Retinal pigment epithelial cell (primary cell): ENCODE measurements at regions not wholly inside any gene's neighbourhood (a gene's known extent, or its start where the extent isn't known, plus 50 kb on each side); places are given as distances from the start of the nearest gene placed in this dataset.

Experiments used
- DNase-seq: peaks from one replicate; pipeline ENCODE4 v3.0.0-alpha.2; 2010; ENCODE audit warnings: low read depth
- H3K4me3 ChIP-seq: 2 replicates; pipeline ENCODE4 v1.5.1; 2011; ENCODE audit warnings: mild to moderate bottlenecking, low read length, control low read depth, moderate library complexity
- TF ChIP-seq, protein P1 (sequence below): conservative IDR thresholded peaks from 2 replicates; pipeline ENCODE4 v1.5.1; 2011; ENCODE audit warnings: low read depth, low read length, control low read depth, inconsistent platforms

DNA sequence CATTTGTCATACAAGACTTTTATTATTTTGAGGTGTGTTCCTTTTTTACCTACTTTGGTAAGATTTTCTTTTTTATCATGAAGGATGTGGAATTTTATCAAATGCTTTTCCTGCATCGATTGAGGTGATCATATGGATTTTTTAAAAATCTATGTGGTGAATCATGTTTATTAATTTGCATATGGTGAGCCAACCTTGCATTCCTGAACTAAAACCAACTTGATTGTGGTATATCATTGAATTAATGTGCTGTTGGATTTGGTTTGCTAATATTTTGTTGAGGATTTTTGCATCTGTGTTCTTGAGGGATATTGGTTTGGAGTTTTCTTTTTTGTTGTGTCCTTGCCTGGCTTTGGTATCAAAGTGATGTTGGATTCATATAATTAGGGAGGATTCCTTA, 848.1 kb upstream of the EYS start:
- H3K4me3 ChIP-seq: no peak overlapping the region
- TF ChIP-seq, protein P1, sequence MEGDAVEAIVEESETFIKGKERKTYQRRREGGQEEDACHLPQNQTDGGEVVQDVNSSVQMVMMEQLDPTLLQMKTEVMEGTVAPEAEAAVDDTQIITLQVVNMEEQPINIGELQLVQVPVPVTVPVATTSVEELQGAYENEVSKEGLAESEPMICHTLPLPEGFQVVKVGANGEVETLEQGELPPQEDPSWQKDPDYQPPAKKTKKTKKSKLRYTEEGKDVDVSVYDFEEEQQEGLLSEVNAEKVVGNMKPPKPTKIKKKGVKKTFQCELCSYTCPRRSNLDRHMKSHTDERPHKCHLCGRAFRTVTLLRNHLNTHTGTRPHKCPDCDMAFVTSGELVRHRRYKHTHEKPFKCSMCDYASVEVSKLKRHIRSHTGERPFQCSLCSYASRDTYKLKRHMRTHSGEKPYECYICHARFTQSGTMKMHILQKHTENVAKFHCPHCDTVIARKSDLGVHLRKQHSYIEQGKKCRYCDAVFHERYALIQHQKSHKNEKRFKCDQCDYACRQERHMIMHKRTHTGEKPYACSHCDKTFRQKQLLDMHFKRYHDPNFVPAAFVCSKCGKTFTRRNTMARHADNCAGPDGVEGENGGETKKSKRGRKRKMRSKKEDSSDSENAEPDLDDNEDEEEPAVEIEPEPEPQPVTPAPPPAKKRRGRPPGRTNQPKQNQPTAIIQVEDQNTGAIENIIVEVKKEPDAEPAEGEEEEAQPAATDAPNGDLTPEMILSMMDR: no peak

GRCh38 chr6:66553441-66553840, 846.4 kb upstream of the EYS start:
- H3K4me3 ChIP-seq: no peak overlapping the region
- no peak for DNase-seq
- TF ChIP-seq, protein P1: no peak

More for the DNA sequence above, 848.1 kb upstream of the EYS start:
- DNase-seq: no peak

- H3K4me3 ChIP-seq: no peak overlapping the region
- TF ChIP-seq, protein P1: no peak
- DNase-seq: no peak
These were observed 831.6 kb upstream of the EYS start for GRCh38 chr6:66538551-66539135.

GRCh38 chr6:66533921-66534404, 826.9 kb upstream of the EYS start:
- no peak overlapping the region for H3K4me3 ChIP-seq
- no peak for DNase-seq
- TF ChIP-seq, protein P1: no peak

DNA sequence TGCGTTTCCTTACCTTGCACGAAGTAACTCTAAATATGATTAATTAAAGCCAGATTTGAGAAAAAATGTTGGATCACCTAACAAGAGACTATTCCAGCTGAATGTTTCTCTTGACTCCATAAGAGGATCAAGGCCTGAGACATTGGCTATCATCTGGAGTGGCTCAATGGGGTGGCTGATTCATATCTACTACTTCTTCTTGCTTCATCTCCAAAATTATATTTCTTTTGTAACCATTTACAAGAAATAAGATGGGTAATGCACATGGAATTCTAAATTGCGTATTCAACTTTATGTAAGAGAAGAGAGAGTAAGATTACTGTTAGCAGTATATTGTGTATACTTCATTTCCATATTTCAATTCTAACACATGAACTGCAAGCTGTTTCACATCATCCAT, 819.0 kb upstream of the EYS start:
- H3K4me3 ChIP-seq: no peak overlapping the region
- DNase-seq: no peak
- TF ChIP-seq, protein P1: no peak

- TF ChIP-seq, protein P1: no peak
- no peak overlapping the region for H3K4me3 ChIP-seq
- DNase-seq: no peak
These were observed 815.8 kb upstream of the EYS start for GRCh38 chr6:66522864-66523263.

DNA sequence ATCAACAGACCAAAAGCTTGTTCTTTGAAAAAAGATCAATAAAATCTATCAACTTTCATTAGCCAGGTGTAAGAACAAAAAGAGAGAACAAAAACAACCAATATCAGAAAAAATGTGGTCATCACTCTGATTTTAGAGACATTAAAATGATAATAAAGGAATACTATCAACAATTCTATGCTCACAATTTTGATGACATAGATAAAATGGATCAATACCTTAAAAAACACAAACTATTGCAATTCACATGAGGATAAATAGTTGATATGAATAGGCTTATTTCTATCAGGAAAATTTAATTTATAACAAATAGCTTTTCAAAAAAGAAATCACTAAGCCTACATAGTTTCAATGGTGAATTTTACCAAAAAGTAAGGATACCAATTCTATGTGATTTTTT, 809.4 kb upstream of the EYS start:
- TF ChIP-seq, protein P1: no peak
- no peak overlapping the region for H3K4me3 ChIP-seq
- DNase-seq: no peak
